ENCODE measurements at regions not wholly inside any gene's neighbourhood (a gene's known extent, or its start where the extent isn't known, plus 50 kb on each side); places are given as distances from the start of the nearest gene placed in this dataset.
"Not testable (repeated sequence)": the region's sequence is repeated elsewhere in the genome, so short reads cannot be mapped to it uniquely, and the experiment has no call there.

DNA sequence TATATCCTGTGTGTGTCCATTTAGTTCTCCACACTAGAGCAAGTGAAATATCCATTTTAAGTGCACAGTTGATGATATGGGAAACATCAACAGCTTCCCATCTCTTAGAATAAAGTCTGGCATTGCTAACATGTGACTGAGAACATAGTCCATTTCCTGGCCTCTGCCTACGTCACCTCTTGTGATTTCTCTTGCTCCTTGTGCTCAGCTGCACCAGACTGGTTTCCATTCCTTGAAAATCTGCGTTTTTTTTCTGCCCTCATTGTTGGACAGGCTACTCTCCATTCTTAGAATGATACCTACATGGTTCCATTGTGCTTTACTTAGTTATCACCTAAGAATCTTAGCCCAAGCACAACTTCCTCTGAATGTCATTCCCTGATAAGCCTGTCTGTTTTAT, 851.2 kb upstream of the ID2 start:
- DNase-seq = no peak

DNA sequence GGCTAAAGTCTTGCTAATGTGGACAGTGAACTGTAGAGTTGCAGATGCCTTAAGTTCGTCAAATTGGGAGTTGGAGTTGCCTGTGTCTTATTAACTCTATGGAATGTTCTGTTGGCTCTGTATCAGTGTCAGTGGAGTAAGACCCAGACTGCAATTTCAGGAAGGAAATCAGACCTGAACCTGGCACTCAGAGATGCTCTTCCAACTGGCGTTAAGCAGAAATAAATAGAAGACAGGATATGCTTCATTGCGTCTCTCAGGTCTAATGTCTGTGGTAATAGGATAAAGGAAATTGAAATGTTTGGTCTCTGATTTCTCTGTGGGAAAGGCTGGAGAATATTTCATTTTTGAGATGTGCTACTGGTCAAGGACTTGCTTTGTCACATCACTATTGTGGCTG, 846.7 kb upstream of the ID2 start:
- no peak for DNase-seq

DNA sequence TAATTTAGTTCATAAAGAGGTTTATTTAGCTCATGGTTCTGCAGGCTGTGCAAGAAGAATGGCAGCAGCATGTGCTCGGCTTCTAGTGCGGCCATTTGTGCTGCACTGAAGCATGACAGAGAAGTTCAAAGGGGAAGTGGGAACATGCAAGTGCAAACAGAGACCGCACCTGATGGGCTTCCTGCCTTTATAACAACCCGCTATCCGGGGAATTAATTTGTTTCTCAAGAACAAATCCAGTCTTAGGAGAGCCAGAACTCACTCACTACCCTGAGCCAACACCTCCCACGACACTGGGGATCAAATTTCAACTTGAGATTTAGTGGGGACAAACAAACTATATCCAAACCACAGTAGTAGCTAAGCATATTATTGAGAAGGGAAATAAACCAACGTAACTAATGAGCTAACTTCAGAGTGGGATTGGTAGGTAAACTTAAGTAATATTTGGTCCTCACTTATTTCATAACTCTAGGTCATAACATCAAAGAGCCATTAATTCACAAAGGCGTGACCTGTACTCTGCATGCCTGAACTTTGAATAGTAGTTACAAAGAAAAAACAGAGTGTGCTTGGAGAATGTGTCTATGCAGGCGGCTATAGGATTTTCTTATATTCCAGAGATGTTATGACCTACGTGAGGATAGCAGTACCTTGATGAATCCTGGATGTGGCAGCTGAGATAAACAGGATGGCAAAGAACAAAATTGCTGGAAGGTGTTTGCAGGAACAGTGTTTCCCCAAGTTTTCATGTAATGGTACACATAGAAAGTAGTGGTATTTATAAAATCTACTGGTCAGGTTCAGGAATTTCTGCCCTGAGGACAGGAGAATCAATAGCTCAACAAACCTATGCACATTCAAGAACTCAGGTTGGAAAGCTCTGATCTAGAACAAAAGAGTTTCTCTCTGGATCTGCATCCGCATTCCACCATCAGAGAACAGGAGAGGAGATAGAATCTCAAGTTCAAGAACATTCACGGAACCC, 845.9 kb upstream of the ID2 start:
- DNase-seq = no peak

DNA sequence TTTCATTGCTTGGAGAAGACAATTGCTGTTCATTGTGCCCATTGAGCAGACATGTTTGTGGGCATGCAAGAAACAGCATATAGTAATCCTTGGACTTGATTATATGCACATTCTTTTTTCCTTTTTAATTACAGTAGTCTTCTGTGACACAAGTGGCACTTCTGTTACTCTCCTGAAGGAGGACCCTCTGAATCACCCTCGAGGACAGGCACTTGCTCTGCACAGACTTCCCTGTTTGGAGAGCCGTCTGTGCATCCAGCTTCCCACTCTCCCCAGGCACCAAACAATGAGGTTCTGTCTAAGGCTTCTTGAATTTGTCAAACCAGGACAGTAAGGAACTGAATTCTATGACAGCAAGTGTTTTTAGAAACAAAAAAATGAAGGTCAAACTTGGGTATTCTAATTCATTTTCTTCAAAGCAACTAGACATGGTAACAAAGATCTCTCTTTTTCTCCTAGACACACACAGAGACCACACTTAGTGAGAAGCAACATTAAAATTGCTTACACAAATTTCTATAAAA, 844.6 kb upstream of the ID2 start:
- DNase-seq = no peak

DNA sequence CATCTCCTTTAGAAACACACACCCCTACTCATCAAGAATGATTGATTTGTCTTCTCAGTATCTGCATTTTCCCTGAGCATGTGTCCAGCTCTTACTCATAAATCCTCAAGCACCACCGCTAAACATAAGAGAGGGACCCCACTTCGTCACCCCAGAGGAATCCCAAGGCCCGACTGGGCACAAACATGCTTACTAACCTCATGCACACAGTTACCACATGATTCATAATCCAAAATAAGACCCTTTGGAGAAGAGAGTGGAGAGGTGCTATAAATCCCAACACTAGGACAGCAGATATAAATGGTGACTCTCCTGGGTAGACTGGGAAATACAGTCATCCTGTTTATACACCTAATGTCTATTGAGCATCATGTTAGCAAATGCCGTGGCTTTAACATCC, 843.2 kb upstream of the ID2 start:
- no peak for DNase-seq

DNA sequence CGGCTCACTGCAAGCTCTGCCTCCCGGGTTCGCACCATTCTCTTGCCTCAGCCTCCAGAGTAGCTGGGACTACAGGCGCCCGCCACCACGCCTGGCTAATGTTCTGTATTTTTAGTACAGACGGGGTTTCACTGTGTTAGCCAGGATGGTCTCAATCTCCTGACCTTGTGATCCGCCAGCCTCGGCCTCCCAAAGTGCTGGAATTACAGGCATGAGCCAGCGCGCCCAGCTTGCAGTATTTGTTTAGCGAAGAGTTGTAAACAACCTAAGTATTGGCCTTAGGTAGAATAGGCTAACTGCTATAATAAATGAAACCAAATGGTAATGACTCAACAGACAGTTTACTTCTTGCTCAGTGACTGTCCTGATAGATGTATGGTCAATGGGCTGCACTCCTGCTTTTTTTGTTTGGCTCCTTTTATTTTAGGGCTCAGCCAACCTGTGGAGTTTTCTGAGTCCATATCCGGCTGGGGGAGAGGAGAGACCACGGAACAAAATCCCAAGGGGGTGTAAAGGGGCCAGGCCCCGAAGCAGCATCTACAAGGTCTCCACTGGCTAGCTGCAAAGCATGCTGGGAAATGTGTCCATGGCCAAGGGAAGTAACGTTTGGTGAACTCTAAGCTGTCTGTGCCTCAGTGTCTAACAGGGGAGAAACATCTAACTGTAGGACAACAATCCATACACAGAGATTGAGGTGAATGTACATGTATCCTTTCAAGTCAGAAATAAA, 841.0 kb upstream of the ID2 start:
- DNase-seq = no peak

DNA sequence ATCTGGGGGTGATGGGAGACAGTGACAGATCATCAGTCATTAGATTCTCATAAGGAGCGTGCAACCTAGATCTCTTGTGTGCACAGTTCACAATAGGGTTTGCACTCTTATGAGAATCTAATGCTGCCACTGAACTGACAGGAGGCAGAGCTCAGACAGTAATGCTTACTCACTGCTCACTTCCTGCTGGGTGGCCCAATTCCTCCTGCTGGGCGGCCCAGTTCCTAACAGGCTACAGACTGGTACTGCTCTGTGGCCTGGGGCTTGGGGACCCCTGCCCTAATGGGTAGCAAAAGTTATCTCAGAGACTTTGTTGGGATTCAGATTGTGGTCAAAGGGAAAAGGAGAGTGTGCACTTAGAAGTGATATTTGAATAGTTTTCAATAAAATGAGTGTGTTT, 840.1 kb upstream of the ID2 start:
- DNase-seq = no peak

DNA sequence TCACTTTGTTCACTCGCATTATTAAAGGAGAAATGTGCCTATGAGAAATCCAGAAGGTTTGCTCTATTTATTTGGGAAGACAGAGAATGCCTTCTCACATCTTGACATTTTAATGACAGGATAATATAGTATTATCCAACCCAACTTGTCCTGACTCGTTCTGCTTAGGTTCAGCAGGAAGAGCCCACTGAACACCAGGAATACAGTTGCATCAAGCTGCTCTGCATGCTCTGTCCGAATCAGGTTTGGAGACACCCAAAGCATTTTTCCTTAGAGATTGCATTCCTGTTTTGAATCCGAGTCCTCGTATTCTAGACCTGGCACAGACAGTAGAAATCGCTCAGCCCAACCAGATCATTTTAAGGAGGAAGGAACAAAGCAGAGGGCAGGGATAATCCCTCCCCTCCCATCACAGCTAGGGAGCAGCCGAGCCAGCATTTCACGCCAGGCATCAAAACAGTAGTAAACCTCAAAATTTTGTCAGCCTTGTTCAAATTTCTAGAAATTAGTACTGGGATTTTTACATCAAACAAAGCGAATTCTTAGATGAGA, 837.4 kb upstream of the ID2 start:
- no peak for DNase-seq

DNA sequence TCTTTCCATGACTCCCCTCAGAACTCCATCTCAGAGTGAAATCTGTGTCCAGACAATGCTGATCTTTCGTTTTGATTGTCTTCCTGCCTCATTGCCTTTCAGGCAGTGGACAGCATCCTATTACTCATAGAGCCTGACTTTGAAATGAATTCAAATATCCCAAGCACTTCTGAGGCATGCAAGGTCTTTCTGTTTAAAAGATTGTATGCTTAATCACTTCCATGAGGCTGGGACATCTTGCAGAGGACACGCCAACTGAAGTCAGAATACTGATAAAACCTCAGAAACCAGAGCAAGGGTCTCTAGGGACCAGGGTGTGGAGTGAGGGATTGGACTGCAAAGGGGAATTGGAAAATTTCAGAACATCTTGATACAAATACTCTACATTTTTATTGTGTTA, 836.5 kb upstream of the ID2 start:
- DNase-seq = no peak

DNA sequence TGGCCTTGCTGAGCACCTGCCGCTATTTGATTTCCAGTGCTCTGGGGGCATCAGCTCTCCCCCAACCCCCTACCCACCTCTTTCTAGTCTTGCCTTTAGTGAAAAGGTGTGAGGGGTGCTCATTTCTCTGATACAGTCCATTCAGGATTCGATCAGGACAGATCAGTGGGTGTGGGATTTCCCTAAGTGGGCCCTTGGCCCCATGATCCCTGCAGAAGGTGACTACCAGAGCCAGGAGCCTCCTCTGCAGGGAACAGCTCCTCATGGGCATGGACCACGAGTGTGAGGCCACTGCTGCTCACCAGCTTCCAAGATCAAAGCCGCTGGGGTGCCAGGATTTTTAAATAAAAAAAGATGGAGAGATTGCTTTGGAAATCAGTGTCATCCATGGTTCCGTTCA, 835.2 kb upstream of the ID2 start:
- no peak for DNase-seq

DNA sequence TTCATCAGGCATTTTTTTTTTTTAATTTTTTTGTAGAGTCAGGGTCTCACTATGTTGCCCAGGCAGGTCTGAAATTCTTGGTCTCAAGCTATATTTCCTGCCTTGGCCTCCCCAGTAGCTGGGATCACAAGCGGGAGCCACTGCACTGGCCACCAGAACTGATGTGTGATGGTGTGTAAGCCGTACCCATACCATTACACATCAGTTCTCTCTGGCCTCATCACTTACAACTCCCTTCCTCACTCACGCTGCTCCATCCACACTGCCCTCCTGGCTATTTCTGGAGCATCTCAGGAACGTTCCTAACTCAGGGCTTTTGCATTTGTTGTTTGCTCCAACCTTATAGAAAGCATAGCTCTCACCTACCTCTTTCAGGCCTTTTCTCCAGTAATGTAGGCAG, 834.5 kb upstream of the ID2 start:
- DNase-seq = no peak

DNA sequence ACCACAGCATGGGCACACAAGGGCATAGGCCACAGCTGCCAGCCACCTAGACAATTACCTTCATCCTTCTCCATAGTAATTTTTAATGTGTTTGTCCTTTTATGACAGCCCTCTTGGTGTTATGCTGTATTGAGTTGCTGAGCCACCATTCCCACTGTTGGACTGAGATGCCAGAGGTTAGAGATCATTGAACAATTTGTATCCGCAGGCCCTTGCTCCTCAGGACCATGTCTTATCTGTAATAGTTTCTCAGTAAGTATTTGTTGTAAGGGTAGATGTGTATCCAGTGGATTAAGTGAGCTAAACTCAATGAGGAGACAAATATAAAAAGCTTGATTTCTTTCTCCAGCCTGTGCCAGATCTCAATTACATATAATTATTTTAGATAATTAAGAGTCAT, 832.8 kb upstream of the ID2 start:
- no peak for DNase-seq

DNA sequence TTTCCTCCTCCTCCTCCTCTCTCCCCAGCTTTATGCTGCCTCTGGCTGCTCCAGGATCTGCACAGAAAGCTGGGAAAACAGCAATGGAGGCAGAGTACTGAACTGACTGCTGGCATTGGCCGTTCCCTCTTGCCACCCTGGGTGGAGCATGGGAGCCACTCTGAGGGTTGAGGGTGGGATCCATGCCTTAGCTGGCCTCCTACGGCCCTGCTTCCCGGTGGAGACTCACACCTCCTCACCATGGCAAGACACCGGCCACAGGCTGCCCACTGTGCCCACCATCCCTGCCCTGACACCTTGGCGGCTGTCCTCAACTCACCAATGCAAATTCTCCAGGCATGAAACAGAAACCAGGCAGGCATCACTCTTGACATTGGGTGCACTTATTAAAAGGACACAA, 832.3 kb upstream of the ID2 start:
- no peak for DNase-seq

DNA sequence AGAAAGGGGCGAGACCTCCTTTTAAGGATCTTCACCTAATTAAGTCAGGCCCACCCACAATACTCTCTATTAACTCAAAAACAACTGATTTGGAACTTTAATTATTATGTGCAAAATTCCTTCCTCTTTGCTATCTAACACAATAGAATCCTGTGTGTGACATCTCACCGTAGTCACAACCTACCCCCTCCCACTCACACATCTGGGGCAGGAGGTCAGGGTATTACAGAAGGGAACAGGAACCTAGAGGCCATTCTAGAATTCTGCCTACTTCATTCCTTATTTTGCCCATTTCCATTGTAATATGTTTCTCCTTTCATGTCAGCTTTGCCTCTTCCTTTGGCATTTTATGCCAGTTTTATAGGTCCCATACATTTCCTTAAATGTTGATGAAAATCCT, 829.3 kb upstream of the ID2 start:
- no peak for DNase-seq

DNA sequence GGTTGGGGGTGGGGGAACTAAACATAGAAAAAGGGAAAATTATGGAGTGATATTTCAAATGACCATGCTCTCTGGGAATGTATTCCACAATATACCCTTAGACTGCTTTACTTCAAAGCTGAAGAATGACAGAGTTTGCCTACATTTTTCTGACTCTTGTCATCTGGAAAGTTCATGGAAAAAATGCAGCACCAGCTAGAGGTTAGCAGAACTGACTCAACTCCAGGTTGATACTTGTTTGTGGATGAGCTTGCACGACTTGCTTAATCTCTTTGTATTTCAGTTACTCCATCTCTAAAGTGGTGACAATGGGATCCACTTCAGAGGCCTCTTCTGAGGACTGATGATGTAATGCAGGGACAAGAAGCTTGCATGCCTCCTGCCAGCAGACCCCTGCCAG, 824.0 kb upstream of the ID2 start:
- DNase-seq = no peak

DNA sequence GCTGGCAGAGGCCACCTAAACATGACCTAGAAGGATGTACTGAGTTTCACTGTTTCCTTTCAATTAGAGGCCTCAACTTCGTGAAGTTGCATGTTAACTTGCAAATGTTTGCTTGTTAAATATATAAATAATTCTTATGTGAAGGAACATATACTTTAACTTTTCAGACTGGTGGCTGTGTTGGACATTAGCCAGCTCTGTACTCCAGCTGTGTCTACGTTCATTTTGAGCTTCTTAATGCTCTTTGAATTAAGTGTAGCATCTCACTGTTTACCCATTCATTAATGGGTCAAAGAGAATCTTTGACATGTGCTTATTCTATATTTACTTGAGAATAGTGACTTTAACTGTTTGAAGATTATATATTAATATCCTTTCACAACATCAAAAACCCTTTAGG, 823.2 kb upstream of the ID2 start:
- DNase-seq = no peak

DNA sequence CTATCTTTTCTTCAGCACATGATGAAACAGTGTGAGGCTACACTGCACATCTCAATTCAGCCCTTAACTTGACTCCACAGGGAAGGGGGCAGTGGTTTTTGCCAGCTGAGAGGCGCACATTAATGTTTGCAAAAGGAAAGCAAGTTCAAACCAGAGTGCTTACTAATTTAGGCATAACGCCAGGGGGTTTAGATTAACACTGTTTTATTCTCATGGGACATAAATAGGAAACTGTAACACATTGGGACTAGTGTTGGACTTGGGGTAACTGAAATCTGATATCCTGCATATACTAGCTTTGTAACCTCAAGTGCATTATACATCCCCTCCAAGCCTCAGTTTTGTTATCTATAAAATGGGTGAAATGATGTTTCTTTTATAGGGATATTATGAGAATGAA, 821.2 kb upstream of the ID2 start:
- no peak for DNase-seq

DNA sequence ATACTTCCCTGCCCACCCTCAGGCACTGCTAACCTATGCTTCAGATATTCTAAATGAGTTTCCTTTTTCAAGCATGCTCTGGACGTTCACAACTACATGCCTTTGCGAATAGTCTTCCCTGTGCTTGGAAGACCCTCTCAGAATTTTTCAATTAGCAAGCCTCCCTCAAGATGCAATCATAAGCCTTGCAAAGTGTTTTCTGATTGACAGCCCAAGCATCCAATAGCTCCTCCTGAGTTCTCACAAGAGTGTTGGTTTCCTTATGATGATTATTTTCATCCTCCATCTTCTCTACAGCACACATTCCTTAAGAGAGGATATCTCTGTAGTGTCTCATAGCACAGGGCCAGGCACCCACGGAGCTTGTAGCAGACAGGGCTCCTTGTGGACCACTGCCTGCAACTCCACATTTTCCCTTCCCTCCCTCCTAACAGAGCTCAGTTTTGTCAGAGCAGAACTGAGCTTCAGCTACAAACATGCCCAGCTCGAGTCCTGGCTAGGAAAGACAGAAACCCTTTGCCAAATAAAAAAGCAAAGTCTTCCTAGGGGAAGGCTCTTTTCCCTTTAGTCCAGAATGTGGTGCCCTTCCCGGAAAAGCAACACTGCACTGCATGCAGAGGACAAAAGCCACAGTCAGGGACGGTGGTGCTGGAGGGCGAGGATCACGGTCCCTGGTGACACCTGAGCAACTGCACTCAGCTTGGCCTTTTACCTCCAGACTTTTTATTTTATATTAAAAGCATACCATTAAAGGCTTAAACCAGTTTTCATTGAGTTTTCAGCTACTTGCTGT, 819.8 kb upstream of the ID2 start:
- no peak for DNase-seq

DNA sequence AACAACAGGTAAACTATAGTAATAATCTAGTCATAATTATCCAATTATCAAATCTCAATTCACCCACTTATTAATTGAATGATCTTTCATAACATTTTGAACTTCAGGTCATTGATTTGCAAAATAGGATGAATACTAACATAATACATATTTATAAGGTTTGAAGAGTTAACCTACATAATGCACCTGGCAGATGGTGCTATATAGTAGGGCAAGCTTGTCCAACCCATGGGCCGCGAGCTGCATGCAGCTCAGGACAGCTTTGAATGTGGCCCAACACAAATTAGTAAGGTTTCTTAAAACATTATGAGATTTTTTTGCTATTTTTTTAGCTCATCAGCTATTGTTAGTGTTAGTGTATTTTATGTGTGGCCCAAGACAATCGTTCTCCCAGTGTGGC, 815.8 kb upstream of the ID2 start:
- DNase-seq = no peak

DNA sequence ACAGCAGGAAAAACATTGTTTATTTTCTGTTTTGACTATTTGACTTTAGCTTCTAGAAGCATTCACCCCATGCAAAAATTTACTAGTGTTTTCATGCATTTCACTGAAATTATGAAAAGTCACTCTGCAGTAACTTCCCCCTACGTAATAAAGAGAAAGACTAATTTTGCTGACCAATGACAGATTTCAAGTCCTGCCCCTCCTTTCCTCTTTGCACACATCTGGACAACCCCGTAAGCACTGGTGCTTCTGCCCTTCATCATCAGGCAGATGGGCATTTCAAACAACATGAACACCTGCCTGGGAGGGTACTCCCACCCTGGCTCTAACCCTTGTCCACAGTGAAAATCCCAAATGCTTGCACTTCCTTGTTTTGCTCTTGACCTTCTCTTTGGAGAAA, 815.0 kb upstream of the ID2 start:
- no peak for DNase-seq

DNA sequence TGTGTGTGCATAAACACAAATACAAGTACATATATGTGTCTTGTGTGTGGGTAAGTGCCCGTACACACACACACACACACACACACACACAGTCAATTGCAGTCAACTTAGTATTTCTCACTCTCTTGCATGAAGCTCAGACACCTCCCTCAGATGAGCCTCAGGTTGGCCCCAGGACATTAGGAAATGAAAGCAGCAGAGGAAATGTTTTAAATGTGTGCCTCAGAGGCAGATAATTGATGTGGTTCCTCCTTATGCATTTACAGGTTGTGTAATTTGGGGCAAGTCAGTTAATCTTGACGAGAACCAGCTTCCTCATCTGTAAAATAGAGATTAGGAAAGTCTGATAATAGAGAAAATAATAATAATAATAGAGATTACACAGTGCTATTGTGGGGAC, 814.0 kb upstream of the ID2 start:
- no peak for DNase-seq

DNA sequence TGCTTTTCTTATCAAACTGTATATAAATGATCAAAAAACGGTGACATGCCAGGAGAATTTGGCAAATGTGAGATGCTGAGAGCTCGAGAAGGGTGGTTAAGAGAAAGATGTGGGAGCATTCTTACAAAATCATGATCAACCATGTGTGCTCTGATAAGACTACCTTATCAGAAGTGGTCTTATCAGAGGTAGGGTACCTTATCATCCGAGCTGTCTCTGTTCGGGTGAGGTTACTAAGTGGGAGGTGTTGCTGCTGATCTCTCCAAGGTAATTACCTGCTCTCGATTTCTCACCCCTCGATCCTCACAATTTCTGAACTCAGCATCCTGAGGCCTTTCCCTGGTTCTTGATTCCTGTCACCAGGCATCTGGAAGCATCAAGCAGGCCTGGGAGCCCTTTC, 813.0 kb upstream of the ID2 start:
- no peak for DNase-seq

DNA sequence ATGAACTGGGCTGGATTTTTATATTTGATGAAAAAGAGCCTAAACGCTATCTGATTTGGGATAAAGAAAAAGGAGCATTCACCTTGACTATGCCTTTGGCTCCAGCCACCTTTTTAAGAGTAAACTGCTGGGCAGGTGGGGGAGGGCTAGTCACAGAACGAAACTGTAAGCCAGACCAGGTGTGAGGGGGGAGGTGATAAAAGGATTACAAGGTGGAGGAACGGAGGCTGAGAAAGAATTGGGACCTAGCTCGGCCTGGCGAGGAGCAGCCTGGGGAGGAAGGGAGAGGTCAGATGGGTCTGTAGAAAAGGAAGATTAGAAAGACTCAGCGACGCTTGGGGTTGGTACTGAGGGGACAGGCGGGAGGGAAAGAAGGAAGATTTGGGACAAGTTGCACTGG, 805.4 kb upstream of the ID2 start:
- not testable (repeated sequence) for DNase-seq

Data from NCI-H2227 treated with DMSO at 0.1 percent for 48 hours (cell line).